HG03469 (cell line): ENCODE measurements at regions not wholly inside any gene's neighbourhood (a gene's known extent, or its start where the extent isn't known, plus 50 kb on each side); places are given as distances from the start of the nearest gene placed in this dataset.

Source experiments
- ATAC-seq: cut with Tn5 transposase; IDR thresholded peaks from one replicate; pipeline ENCODE4 v1.9.1; 2021; ENCODE audit warnings: mild to moderate bottlenecking, moderate library complexity, moderate number of reproducible peaks; ENCODE audit not compliant: unreplicated experiment

GRCh38 chr6:166733900-166734299 lies 106.8 kb upstream of the RPS6KA2 start:
- no peak for ATAC-seq

DNA sequence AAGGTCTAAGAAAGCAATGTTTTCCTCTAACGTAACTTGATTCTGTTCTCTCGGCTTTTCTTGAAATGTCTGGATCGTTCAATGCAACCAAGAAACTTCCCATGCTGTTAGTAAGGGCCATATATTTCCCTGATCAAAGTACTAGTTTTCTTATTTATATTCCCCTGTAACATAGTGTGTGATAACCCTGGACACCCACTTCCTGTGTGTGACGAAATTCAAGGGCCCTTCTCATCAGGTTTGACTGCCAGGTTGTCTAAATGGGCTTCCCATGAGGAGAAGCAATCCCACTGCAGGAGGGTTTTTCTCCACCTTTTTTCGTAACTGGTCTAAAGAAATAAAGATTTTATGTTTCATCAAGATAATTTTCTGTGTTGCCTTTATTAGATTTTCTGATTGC lies 102.6 kb upstream of the RPS6KA2 start:
- ATAC-seq: no peak

DNA sequence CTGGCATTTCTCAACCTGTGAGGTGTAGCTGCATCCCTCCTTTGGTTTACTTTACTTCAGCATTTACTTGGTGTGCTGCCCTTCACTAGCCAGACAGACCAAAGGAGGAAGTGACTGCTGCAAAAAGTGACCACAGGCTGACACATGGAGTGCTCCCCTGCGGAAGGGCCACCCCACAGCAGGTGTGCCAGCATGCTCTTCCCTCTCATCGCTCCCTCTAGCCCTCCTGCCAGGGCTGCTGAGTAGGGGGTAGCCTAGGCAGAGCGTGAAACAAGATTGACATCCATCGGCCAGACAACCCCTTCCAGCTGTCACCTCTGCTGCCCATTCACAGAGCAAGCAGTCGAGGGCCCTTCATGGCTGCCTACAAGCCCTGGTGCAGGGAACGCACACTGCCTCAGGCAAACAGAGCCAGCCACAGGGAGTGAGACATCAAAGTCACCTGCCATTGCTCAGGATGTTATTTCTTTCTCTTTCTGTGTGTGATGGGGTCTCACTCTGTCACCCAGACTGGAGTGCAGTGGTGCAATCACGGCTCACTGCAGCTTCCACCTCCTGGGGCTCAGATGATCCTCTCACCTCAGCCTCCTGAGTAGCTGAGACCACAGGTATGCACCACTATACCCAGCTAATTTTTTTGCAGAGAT lies 102.0 kb upstream of the RPS6KA2 start:
- ATAC-seq: no peak

- ATAC-seq: no peak
Observed at GRCh38 chr6:166726201-166726600, 99.2 kb upstream of the RPS6KA2 start.

DNA sequence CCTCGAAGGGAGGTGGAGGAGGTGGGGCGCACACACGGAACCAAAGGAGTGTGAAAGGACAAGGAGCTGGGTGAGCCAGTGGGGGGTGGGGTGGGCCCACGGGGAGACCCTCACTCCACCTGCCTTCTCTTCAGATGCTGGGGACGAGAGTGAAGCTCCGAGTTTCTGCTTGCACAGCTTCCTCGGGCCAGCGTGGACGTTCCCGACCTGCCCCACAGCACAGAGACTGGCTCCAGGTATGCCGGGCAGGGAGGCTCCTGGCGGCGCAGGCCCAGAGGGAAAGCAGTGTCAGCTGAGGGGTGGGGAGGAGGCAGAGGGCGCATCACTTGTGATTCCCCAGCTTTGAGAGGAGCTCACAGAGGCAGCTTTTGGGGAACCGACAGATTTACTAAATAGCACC lies 98.5 kb upstream of the RPS6KA2 start:
- no peak for ATAC-seq

DNA sequence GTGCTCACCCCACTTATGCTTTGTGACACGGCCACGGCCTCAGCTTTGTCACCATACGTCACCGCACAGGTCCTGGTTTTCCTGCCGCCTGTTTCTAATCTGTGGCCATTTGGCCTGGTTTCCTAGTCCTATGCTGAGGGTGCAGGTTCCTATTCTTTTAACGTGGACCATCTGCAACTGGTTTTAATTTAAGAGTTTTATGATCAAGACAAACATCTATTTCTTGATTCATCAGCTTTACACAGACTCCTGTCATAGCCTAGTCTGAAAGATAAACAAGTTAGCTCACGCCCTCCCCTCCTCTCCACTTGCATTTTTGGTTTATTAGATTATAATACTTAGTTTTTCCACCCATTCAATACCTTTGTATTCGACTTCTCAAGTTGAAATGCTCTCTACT lies 97.5 kb upstream of the RPS6KA2 start:
- no peak for ATAC-seq

DNA sequence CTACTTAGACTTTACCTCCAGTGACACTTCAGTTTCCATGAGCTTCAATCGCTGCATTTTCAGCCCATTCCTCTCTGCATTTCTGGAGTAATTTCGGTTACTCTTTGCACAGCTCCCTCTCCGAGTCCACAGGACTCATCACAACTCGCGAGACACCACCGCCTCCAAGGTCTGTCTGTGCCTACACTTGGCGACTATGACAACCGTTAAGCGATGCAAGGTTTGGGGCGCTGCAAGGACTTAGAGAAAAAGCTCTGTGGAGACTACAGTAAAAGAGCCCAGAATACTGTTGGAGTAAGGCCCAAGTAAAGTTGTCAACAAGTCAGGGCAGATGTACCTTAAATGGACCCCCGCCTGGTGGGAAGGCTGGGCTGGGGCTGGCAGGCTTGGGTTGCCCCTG lies 95.7 kb upstream of the RPS6KA2 start:
- ATAC-seq: no peak

- no peak for ATAC-seq
Observed at GRCh38 chr6:166721576-166721975, 94.5 kb upstream of the RPS6KA2 start.

DNA sequence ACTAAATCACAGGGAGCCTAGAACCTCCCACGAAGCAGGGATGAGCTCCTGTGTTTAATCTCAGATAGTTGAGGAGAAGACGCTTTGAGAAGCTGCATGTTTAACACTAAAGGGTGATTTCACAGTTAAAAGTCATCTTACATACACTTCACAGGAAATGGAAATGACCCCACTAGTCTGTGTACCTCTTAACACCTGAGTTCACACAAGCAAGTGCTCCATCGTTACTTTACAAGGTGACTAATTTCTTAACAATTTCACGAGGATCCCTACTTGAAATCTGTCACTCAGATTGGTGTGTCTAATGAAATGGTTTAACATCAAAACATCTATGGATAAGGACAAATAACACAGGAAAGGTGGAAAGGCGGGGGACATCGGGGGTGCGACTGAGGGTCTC lies 93.8 kb upstream of the RPS6KA2 start:
- no peak for ATAC-seq

GRCh38 chr6:166719019-166719418 lies 92.0 kb upstream of the RPS6KA2 start:
- no peak for ATAC-seq

DNA sequence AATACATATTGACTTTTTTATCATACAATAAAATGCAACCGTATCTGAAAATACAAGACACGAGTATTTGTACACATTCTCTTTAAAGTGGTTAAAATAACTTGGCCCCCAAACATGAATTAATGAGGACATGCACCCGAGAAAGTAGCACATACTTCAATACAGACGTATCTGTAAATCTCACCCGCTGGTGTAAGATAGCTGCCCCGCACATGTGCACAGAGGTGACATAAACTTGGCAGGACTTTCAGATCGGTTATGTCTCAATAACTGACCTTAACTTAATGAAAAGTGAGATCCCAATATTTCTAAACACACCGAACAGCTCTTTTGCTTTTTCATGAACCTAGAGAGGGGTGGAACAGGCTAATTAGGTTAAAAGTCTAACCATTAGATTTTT lies 91.5 kb upstream of the RPS6KA2 start:
- ATAC-seq: no peak

- no peak for ATAC-seq
Observed at GRCh38 chr6:166716910-166717617, 90.0 kb upstream of the RPS6KA2 start.

DNA sequence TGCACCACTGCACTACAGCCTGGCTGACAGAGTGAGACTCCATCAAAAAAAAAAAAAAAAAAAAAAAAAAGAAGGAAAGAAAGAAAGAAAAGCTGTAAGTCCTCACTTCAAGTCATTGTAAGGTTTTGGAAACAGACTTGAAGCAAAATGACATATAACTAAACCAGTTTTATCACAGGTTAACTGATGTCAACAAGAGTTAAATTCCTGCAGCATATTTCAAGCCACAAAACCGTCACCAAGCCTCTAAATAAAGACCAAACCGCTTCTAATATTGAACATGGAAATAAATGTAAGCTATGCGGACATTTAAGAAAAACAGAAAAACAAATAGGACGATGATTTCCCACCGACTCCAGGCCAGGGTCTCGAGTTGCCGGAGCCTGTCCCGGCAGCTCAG lies 88.9 kb upstream of the RPS6KA2 start:
- no peak for ATAC-seq

DNA sequence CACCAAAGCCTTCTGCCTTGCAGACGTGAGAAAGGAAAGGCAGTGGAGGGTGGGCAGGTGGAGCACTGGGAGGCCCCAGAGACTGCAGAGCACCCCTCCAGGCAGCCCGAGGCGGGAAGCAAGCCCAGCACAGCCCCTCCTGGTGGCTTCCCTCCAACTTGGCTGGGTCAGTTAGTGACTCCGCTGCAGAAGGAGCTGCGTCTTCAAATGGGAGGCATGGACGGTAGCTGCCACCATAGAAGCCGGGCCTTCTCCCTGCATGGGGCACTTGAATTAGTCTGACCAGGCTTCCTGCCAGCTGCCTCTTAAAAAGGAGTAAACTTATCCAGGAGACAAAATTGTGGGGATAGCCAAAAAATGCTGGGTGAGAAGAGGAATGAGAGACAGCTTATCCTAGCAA lies 88.0 kb upstream of the RPS6KA2 start:
- ATAC-seq: no peak

- no peak for ATAC-seq
Observed at GRCh38 chr6:166714581-166714980, 87.5 kb upstream of the RPS6KA2 start.

DNA sequence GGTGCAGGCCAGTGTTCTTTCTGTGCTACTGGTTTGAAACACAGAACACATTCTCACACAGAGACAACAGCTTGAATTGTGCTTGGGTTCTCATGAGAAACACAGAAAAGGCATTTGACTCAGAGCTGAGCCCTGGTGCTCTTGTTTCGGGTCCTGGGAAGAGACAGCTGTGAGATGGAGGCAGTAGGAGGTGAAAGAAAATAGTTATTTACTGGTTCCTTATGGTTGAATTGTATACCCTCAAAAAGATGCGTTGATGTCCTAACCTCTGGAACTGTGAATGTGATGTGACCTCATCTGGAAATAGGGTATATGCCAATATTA lies 87.1 kb upstream of the RPS6KA2 start:
- ATAC-seq: no peak

DNA sequence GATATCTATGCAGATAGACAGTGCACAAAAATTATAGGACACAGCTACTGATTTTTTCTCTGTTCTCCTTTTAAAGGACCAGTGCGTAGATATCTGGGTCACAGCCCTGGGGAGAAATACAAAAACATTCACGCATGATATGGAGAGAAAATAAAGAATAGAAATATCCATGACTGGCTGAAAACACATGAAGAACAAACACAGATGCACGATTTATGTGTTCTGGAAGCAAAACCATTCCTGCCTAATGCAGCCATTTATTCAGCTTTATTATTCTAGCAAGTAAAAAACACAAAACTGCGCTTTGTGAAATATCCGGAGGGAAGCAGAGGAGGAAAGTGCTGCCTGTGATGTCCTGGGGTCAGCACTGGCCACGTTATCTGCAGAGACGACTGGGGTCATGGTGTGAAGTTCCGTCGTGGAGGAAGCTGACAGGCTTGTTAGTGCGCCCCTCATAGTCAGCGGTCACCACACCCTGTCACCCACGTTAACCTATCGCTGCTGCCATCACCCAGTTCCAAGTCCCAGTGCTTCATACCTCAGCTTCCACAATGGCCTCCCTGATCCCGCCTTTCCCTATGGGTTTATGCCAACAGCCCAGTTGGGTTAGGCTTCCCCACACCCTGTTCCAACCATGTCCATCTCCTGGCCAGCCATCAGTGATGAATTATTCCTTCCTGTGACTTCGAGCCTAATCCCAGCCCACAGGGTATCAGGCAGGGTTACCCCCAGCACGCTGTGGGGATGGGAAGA lies 86.6 kb upstream of the RPS6KA2 start:
- ATAC-seq: no peak

GRCh38 chr6:166712286-166713228 lies 85.5 kb upstream of the RPS6KA2 start:
- no peak for ATAC-seq

- no peak for ATAC-seq
Observed at GRCh38 chr6:166710084-166710483, 83.0 kb upstream of the RPS6KA2 start.

GRCh38 chr6:166708460-166708859 lies 81.4 kb upstream of the RPS6KA2 start:
- ATAC-seq: no peak

- ATAC-seq: no peak
Observed at GRCh38 chr6:166707045-166707444, 80.0 kb upstream of the RPS6KA2 start.
